NCI-H748 (cell line): ENCODE measurements at regions not wholly inside any gene's neighbourhood (a gene's known extent, or its start where the extent isn't known, plus 50 kb on each side); places are given as distances from the start of the nearest gene placed in this dataset.
"Not testable (repeated sequence)": the region's sequence is repeated elsewhere in the genome, so short reads cannot be mapped to it uniquely, and the experiment has no call there.

Experiments
- DNase-seq: peaks from one replicate; lab custom pipeline; 2025; ENCODE audit not compliant: unreplicated experiment; lab: John Stamatoyannopoulos, UW

DNA sequence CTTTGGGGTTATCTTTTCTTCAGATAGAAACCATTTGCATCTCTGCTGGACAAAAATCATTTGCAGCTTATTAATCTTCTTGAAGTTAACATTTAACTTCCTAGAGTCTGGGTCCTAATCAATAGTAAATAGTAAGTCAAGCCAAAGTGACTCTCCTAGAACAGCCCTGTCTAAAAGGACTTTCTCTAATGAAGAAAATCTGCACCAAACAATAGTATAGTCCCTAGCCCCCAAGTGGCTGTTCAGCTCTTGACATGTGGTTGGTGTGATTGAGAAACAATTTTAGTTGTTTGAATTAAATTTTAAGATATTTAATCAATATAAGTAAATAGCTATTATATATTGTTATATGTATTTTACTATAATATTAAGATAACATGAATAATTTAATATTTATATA lies 64.6 kb upstream of the SHB start:
- DNase-seq = no peak

DNA sequence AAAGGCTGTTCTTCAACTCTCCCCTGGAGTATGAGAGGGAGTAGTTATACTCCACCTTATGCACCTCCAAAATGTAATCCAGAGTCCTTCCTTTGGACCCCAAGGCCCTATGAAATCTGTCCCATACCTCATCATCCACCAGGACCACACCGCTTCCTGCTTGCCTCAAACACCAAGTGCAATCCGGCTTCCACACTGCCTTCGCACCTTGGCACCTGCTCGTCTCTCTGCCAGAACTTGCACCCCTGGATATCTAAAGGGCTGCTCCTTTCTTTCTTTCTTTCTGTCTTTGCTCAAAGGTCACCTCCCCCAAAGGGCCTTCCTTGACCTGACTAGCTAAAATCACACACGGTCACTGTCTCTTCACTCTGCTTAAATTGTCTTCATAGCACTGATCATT lies 63.9 kb upstream of the SHB start:
- no peak for DNase-seq

DNA sequence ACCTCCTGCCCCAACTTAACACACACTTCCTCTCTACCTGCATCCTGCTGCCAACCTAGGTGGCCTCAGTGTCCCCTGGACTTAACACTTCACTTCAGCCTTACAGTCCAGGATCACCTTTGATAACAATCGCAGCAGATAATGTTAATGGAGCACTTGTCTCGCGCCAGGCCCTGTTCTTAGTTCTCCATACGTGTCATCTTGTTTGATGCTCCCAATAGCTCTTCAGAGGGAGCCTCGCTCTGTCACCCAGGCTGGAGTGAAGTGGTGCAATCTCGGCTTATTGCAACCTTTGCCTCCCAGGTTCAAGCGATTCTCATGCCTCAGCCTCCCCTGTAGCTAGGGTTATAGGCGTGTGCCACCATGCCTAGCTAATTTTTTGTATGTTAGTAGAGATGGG lies 62.7 kb upstream of the SHB start:
- no peak for DNase-seq

- no peak for DNase-seq
These were observed 61.7 kb upstream of the SHB start for GRCh38 chr9:38130724-38131123.

- DNase-seq = no peak
These were observed 60.3 kb upstream of the SHB start for GRCh38 chr9:38129366-38129765.

DNA sequence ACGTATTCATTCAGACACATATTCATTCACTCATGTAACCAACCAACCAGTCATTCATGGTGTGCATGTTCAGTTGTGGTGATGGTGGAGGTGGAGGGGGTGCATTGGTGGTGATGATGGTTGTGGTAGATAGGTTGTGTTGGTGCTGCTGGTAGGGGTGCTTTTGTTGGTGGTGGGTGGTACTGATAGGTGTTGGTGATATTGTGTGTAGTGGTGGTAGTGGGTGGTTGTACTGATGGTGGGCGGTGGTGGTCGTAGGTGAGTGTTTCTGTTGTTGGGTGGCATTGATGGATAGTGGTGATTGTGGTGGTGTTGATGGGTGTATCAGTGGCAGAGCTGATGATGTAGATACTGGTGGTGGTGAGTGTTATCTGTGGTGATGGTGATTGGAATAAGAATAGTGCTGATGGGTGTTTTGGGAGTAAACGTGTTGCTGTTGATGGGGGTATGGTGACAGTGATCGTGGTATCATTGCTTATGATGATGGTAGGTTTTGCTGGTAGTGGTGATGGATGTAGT lies 59.8 kb upstream of the SHB start:
- DNase-seq = no peak

- DNase-seq = no peak
These were observed 58.3 kb upstream of the SHB start for GRCh38 chr9:38127271-38127839.

- no peak for DNase-seq
These were observed 57.7 kb upstream of the SHB start for GRCh38 chr9:38126730-38127129.

DNA sequence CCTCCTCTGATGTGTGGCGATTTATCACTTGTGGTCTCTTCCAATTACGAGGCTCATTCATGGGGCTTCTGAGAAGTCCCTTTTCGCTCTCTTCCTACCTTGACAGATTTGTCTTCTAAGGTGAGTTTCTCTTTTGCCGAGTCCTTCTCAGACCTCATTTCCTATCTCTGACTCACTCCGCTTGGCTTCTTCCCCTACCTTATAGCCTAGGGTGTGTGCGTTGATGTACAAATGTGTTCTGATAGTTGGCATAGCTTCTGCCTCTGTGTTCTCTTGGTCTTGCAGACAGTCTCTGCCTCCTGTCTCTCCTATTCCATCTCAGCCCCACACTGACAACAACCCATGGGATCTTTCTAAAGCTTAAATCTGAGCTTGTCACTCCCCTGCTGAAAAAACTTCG lies 56.9 kb upstream of the SHB start:
- DNase-seq = no peak

DNA sequence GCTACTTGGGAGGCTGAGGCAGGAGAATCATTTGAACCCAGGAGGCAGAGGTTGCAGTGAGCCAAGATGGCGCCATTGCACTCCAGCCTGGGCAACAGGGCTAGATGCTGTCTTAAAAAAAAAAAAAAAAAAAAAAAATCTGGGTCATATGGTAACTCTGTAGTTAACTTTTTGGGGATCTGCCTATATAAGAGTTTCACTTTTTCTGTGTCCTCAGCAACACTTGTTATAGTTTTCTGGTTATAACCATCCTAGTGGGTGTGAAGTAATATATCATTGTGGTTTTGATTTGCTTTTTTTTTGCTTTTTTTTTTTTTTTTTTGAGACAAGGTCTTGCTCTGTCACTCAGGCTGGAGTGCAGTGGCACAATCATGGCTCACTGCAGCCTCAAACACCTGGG lies 54.3 kb upstream of the SHB start:
- not testable (repeated sequence) for DNase-seq

DNA sequence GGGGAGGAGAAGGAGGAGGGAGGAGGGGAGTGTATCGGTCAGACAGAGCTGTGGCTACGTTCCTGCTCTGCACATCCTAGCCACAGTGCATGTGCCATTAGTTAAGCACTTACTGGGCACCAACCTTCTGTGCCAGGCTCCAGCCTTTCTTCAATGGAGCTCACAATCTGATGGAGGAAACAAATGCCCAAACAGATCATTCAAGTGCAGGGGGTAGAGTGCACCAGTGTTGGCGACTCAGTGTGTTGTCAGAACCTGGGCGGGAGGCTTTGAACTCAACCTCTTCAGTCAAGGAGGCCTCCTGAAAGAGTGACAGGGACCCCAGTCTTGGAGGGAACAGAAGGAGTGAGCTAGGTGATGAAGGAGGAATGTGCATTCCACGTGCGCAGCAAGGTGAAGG lies 51.9 kb upstream of the SHB start:
- no peak for DNase-seq

- peak; percentile 31 for DNase-seq
These were observed 50.7 kb upstream of the SHB start for GRCh38 chr9:38119560-38120236.

GRCh38 chr9:38118862-38119438 lies 49.9 kb upstream of the SHB start:
- no peak for DNase-seq
